GM21367 (cell line): ENCODE measurements at regions not wholly inside any gene's neighbourhood (a gene's known extent, or its start where the extent isn't known, plus 50 kb on each side); places are given as distances from the start of the nearest gene placed in this dataset.

Source experiments
- ATAC-seq: cut with Tn5 transposase; IDR thresholded peaks from one replicate; pipeline ENCODE4 v1.9.1; 2021; ENCODE audit not compliant: unreplicated experiment

DNA sequence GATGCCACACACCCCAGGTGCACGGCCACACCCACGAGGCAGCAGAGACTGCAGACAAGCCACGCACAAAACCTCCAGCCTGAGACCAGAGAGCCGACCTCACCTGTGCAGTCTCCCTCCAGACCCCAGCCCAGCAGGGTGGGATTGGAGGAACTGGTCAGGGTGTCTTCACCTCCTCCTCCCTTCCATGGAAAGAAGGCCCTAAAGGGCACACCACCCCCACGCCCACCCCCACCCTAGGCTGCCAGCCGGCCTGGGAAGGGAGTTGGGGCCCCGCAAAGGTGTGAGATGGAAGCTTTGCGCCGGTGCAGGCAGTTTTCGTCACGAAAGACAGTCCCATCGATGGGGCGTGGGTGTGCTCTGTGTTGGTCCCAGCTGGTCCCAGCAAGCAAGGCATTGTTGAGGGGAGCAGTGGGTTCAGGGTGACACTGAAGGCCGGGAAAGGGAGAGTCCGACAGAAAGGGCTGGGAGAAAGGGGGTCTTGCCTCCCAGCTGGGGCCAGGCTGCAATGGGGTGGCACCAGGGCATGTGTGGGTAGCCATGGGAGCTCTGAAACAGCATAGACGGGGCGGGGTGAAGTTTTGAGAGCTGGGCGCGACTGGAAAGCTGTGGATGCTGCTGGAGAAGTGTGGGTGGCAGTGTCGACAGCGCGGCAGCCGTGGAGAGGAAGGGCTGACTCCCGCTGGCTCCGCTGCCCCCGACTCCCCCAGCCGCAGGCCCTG is 349.2 kb downstream of the GLRX3 start:
- ATAC-seq: no peak

DNA sequence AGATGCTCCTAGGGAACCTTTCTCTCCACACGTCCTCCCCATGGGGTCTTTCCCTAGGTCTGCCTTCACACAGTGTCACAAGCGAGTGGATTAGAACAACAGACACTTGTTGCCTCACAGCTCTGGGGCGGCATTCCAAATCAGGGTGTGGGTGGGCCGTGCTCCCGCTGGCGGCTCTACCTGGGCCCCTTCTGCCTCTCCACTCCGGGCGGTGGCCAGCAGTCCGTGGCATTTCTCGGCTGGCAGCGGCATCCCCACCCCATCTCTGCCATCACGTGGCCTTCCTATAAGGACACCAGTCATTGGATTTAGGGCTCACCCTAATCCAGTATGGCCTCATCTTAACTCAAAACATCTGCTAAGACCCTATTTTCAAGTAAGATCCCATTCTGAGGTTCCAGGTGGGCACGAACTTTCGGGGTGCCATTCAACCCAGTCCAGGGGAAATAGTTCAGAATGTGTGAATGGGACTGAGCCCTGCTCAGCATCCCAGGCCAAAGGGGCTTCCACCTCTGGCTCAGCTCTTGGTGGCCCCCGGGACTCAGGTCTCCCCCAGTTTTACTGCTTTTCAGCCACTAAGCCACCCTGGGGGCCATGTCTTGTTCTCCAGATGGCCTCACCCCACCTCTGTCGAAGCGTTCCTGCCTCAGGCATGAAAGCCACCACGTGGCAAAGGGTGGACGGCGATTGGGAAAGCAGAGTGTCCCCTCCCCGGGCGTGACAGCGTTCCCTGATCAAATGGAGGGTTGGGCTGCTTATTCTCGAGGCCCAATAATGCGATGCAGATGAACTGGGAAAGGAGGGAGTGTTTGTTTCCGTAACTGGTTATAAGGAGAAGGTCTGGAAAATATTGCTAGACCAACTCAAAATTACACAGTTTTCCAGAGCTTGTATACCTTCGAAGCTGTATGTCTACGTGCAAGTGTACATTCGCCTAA is 350.0 kb downstream of the GLRX3 start:
- ATAC-seq: no peak

DNA sequence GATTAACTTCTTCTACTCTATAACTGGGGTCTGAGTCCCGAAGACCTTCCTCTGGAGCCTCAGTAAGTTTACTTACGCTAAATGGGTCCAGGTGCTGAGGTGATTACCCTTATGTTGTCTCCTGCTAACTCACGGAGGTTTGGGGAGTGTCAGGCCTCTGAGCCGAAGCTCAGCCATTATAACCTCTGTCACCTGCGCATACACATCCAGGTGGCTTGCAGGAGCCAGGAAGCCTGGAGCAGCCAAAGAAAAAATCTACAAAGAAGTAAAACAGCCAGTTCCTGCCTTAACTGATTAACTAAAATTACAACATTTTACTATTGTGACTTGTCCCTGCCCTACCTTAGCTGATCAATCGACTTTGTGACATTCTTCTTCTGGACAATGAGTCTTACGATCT is 350.7 kb downstream of the GLRX3 start:
- ATAC-seq: no peak

DNA sequence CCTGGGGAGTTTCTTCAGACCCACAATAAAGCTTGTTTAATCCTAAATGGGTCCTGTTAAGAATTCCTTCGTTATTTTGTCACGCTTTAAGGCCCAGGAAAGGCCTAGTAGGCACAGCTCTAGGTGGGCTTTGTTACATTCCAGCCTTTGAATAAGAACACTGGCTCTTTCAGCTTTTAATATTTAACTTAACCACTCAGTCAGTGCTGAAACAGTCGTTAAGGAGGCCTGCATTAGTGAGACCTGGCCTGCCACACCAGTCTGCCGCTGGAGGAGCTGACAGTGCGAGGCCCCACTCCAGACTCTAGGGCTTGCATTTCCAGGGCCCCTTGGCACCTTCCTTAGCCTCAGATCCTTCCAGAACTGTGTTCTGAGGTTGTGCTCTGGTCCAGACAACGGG is 351.4 kb downstream of the GLRX3 start:
- ATAC-seq: no peak

DNA sequence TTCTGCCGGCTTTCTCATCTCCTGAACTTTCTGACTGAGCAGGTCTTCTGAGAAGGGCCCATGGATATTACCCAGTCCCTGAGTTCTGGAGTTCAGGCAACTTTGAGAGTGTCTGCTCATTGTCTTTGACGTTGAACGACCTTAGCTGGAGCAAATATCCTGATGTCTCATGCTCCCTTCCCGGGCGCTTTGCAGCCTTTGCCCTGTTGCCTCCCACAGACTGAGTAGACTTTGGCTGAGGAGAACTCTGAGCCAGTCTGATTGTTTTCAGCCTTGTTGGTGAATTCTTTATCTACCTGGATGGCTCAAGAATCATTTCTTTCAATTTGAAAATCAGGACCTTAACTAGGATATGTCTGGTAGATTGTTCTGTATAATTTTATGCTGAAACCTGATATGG is 353.7 kb downstream of the GLRX3 start:
- no peak for ATAC-seq

DNA sequence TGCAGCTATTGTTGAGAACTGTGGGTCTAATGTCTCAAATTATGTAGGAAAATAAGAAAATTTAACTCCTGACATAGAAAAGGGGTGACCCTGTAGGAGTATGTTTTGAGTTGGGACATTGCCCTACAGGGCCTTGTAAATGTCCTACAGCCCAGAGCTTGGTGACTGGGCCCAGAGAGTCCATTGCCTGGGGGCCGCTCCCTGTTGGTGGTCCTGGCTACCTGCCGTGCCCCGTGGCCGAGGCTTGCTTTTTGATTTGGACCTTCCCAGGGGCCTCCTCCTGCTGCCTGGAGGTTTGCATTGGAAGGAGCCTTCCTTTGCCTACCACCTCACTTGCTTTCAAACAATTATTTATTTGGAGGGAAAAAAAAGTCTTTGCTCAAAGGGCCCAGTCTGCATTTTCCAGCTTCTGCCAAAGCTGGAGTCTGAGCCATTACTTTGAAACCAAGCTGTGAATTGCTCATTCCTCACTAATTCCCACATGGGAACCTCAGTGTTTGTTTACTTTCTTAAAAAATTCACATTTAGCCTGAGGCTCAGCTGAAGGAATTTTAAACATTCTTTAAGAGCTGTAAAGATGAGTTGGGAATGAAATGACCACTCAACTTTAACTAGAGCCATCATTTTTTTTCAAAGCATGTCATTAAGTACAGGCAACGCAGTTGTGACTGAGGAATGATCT is 355.0 kb downstream of the GLRX3 start:
- ATAC-seq: no peak

DNA sequence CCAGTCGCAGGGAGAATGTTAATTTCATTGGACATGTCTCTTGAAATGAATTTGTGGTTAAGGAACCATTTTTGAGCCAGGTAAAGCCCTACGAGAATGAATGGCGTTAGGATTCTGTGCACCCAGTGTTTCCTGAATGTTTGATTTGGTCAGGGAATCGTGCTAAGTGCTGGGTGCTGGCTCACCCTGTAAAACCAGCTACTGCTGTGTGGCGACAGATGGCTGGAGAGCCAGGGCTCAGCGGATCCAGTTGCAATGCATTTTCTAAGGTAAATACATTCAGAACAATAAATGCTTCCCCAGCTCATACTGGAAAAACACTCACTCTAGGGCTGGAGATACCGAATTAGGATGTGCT is 355.5 kb downstream of the GLRX3 start:
- no peak for ATAC-seq

DNA sequence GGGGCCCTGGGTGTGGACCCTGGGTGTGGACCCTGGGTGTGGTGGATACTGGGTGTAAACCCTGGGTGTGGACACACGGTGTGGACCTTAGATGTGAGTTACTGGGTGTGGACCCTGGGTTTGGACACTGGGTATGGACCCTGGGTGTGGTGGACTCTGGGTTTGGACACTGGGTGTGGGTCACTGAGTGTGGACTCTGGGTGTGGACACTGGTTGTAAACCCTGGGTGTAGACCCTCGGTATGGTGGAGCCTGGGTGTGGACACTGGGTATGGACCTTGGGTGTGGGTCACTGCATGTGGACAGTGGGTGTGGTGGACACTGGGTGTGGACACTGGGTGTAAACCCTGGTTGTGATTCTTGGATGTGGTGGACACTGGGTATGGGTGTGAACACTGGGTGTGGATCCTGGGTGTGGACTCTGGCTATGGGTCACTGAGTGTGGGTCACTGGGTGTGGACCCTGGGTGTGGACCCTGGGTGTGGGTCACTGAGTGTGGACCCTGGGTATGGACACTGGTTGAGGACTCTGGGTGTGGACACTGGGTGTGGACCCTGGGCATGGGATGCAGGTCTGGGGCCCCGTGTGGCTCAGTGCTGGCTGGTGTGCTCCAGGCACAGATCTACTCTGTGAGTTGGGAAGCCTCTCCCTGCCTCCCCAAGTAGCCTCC is 356.2 kb downstream of the GLRX3 start:
- no peak for ATAC-seq

DNA sequence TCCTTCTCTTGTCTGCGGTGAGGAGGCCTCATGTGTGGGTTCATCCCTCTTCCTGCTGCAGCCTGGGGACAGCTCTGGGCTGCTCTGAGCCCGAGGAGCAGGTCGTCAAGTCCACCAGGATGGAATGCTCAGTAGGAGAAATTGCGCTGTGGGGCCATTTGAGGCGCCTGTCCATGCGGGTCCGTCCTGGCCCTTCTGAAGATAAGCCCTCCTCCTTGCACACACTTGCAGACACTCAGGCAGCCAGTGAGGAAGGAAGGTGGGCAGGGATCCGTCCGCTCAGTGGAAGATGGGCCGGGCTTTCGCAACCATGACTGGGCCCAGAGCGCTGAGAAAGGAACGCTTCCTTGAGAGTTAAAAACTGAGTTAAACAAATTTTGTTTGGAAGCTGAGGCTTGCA is 356.8 kb downstream of the GLRX3 start:
- no peak for ATAC-seq

DNA sequence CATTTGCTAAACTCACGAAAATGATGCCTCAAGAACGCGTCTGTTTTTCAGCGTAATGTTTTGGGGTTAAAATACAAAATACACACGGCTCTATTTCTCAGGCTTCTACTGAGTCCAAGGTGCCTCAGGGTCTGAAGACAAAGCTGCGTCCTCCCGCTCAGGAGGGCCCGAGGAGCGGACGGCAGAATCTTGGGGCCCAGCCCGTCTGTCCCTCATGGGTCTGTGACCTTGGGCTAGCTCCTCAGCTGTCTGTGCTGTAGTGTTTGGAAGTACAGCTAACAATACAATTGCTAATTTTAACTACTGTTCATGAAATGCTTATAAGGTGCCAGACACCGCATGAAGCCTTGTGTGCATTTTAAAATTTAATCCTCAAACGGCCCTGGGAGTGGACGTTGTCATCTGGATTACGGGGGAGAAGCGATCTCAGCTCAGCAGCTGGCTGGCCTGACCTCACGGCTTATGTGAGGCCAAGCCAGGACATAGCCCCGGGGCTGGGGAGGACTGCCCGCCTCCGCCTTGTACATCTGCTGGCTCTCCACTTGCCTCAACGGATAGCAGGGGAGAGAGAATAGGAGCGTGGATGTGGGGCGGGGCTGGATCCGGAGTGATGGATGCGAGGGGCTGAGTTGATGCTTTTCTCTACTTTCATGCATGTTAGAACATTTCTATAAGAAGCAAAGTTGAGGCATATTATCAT is 357.4 kb downstream of the GLRX3 start:
- ATAC-seq: no peak

DNA sequence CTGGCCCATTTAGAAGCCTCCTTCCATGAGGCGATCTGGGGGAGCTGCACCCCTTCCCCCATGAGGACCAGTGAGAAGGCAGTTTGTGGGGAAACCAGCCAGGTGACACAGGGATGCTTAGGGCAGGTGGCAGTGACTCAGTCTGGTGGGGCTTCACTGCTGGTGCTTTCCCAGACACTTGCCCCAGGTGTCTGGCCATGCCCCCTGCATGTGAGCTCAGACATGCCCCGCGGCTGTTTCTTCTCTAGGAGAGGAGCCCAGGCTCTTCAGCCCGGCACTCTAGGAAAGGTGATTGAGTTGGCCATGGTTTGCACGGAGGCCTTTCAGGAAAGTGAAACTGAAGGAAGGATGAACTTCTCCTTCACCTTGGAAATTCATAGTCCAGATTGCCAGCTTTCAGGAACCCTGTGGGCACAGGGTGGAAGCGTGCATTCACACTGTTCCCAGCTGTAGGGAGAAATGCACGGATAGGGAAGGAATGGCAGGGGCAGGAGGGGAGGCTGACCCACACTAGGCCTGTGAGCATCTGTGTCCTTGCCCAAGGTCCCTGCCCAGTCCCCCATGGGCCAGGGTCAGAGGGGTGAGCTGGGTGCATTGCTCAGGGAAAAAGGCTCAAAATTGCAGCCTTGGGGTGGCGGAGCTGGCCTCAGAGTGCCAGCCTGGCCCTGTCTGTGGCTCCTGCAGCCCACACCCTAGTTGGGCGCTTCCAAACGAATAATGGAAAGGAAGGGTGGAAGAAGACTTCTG is 359.1 kb downstream of the GLRX3 start:
- ATAC-seq: no peak

DNA sequence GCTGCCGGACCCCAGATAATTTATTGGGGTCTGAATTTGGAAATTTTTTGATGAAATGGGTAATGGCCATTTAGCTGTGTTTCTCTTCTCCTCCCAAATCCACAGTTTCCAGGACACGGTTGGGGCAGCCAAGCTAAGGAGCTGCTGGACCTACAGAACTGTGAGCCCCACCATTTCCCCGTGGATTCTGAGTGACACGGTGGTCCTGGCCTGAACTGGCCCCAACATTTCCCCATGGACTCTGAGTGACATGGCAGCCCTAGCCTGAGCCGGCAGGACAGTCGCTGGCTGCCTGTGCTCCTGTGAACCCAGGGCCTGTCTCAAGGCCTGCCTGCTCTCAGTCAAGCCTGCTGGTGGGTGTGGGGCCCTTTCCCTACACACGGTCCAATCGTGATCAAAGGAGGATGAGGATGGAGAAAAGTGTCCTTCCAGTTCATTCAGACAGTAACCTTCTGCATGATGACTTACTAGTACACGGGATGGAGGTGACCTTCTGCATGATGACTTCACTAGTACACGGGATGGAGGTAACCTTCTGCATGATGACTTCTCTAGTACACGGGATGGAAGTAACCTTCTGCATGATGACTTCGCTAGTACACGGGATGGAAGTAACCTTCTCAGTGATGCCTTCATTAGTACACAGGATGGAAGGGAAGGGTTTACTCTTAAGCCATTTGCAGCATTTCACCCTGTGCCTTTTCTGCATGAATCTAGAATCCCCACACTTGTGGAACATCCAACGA is 359.9 kb downstream of the GLRX3 start:
- ATAC-seq: no peak

DNA sequence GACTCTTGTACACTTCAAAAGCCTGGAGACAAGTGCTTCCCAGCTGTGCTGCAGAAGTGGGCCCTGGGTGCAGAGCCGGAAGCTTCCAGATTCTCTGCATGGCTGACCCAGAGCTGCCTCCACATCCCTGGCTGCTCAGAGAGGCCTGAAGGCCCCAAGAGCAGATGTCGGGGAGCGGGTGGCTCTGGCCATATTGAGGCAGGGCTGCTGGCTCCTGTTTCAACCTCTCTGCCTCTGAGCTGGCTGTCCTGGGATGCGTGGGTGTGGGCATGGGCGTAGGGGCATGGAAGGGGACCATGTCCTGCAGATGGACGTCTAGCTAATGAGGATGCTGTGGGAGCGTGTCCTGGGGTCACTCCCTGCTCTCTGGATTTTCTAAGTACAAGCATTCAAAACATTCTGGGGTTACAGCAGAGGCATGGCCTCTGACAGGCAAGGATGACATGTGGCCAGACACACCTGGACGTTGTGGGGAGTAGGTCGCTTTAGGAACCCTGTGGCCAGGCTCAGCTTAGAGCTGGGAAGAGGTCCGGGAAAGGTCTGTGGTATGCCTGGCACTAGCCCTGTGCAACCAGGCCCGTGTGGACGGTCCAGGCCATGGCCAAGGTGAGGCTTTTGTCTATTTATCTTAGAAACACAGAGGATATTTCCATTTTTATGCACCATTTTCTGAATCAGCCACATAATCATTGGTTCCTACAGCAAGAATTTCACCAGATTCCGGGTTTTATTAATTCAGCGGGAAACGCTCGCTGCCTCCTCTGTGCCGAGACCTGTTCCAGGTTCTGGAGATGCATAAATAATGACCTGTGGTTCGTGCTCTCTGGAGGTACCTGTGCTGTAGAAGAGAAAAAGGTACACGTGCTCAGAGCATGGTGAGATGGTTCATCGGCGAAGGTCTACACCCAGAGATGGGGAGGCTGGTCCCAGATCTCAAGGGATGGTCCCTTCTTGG is 361.1 kb downstream of the GLRX3 start:
- ATAC-seq: no peak

DNA sequence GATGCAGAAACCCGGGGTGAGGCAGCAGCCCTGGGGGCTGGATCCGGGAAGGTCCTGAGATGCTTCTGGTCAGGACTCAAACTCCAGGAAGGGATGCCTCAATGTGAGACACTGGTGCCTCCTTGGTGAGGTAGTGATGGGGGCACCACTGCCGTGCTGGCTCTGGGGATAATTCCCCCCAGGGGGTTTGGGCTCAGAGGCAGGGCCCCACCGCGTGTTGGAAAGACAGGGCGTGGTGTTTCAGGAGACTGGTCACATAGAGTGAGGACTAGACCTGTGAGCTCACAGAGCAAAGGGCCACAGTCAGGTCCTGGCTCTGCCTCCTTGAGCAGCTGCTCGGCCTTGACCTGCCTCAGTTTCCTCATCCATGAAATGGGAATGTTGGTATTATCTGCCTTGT is 361.9 kb downstream of the GLRX3 start:
- no peak for ATAC-seq

DNA sequence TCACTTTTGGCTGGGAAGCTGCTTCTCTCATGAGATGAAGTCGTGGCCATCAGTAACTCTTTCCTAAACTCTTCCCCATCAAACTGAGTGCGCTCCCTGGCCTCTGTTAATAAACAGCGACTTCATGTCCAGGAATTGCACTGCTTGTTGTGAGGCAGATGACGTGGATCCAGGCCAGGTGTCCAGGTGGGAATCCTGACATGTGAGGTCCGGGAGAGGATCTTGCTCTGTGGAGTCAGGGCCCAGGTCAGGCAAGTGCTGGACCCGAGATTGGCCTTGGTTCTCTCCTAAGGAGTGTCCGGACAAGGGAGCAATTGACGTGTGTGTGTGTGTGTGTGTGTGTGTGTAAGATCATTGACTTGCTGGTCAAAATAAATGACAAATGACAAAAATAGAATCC is 362.7 kb downstream of the GLRX3 start:
- ATAC-seq: no peak

DNA sequence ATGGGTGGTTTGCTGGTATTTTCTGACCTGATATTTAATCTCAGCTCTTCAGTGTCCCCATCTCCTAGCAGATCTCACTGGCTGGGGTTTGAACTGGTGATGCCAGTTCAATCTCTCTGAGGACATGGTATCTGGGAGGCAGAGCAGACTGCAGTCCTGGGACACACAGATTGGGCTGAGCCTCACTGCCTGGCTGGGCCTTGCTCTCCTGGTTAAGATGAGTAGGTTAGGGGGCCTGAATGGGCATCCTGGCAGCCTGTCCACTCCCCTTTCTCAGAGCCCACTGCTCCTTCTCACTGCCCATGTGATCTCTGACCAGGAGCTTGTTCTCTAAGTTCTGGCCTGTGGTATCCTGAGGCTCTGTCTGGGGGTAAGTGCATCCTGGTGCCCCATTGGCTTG is 363.4 kb downstream of the GLRX3 start:
- no peak for ATAC-seq

DNA sequence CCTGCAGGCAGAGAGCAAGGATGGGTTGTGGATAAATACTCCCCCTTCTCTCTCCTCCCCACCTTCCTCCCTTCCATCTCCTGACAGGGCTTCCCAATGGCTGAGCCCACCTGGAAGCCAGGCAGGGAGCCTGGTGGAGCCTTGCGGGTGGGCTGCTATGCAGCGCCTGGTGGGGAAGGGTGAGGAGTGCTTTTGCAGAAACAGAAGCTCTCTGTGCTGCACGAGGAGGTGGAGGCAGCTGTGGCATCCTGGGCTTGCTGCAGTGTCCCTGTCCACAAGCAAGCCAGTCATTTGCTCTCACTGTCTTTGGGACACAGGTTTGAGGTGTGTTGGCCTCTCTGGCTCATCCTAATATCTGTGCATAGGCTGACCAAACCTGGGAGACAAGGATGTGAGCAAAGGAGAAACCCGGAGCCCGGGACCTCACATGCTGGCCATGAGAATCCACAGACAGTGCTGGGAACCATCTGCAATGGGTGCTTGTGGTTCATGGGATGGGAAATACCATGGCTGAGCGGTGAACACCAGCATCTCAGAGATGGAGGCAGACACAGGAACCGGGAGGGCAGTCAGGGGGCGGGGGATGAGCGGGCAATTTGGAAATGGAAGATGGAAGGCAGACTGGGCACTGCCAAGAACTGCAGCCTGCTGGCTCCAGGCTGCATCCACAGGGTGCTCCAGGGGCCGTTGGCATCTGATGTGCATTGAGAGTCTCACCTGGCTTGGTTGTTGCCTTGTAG is 364.2 kb downstream of the GLRX3 start:
- ATAC-seq: no peak

DNA sequence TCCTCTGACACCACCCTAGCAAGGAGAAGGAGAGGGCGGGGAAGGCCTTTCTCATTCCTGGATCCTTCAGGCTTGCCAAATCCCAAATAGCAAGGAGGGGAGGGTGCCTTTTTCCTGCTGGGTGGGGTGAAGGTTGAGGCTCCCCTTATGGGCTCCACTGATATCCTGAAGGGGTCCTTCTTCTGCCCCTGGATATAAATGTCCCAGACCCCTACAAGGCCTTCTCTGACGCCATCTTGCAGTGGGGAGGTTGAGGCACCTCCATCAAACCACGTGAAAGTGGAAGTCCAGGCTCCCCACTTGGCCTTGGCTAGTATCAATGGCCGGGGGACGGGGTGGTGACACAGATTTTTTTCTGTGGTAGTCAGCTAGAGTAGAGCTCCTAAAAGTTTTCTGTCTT is 371.3 kb downstream of the GLRX3 start:
- ATAC-seq: no peak
